ENCODE measurements at regions not wholly inside any gene's neighbourhood (a gene's known extent, or its start where the extent isn't known, plus 50 kb on each side); places are given as distances from the start of the nearest gene placed in this dataset.
"Not testable (repeated sequence)": the region's sequence is repeated elsewhere in the genome, so short reads cannot be mapped to it uniquely, and the experiment has no call there.

DNA sequence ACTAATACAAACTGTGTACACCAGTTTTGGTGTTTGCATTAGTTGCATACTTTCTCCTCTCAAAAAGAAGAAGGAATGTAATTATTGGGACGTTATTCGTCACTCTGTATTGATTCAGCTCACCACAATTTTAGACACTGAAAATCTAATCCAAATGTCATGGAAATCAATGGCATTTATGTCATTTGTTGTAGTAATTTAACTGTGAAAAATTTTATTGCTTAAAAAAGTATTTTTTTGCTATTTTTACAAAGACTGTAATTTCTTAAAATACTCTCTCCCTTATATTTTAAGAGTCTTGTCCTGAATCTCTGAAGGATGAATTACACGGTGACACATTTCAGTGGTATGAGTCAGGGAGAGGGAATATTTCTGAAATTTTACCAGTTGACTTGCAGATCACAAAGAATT lies 2117.6 kb downstream of the PCDH9 start:
- no peak overlapping the region for H3K27ac ChIP-seq (ENCODE audit: low read length)
- WGBS (ENCODE audit: insufficient coverage, insufficient read length) = no CpG with 5 or more reads among the region's 3 CpGs
- no peak for DNase-seq (ENCODE audit: low read depth, low spot score)
- no peaks in the 10 kb centered on the region for H3K36me3 ChIP-seq (ENCODE audit: control insufficient read depth, insufficient read depth, low read length)
- no peaks in the 10 kb centered on the region for H3K9me3 ChIP-seq (ENCODE audit: control insufficient read depth, insufficient read depth, low read length)
- H3K27me3 ChIP-seq (ENCODE audit: control insufficient read depth, insufficient read depth, low read length) = no peaks in the 10 kb centered on the region
- no peak overlapping the region for H3K4me3 ChIP-seq (ENCODE audit: low read length)
- H3K4me1 ChIP-seq (ENCODE audit: control insufficient read depth, insufficient read depth, low read length) = no peaks in the 10 kb centered on the region

DNA sequence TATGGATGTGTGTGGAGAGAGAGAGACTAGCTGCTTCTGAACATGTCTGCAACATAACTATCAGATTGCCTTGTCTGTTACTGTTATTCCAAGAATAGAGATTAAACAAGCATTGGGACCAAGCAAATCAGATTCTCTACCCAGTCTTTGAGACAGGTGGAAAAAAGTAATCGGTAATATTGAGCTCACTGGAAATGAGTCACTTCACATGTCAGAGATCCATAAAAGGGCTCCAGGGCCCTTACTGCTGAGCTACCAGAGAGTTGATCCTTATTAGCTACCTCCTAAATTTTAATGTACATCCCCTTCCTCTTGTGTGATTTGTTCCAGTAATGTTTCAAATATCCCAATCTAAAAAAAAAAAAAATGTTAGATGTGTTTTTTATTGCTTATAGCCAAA lies 2118.0 kb downstream of the PCDH9 start:
- DNase-seq (ENCODE audit: low read depth, low spot score) = no peak
- WGBS (ENCODE audit: insufficient coverage, insufficient read length) = no CpG with 5 or more reads among the region's 1 CpG
- H3K36me3 ChIP-seq (ENCODE audit: control insufficient read depth, insufficient read depth, low read length) = no peaks in the 10 kb centered on the region
- H3K9me3 ChIP-seq (ENCODE audit: control insufficient read depth, insufficient read depth, low read length) = no peaks in the 10 kb centered on the region
- H3K4me1 ChIP-seq (ENCODE audit: control insufficient read depth, insufficient read depth, low read length) = no peaks in the 10 kb centered on the region
- no peak overlapping the region for H3K27ac ChIP-seq (ENCODE audit: low read length)
- H3K27me3 ChIP-seq (ENCODE audit: control insufficient read depth, insufficient read depth, low read length) = no peaks in the 10 kb centered on the region
- no peak overlapping the region for H3K4me3 ChIP-seq (ENCODE audit: low read length)

DNA sequence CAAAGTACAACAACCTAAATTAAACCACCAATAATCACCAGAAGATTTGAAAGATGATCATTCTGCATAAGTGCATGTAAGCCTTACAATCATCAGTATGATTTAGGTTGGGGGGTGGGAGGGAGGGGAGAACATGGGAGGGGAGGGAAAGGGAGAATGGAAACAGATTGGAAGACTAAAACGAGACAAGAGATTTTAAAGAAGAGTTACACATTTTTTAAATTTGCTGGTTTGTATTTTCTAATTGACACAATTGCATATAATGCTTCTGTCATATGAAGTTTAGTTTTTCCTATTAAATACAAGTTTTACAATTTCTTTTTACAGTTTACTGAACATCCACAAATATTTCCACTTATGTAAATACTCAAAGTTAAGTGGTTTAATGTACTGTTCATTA lies 2118.9 kb downstream of the PCDH9 start:
- H3K27me3 ChIP-seq (ENCODE audit: control insufficient read depth, insufficient read depth, low read length) = no peaks in the 10 kb centered on the region
- H3K9me3 ChIP-seq (ENCODE audit: control insufficient read depth, insufficient read depth, low read length) = no peaks in the 10 kb centered on the region
- no peaks in the 10 kb centered on the region for H3K36me3 ChIP-seq (ENCODE audit: control insufficient read depth, insufficient read depth, low read length)
- DNase-seq (ENCODE audit: low read depth, low spot score) = no peak
- no peaks in the 10 kb centered on the region for H3K4me1 ChIP-seq (ENCODE audit: control insufficient read depth, insufficient read depth, low read length)
- no peak overlapping the region for H3K4me3 ChIP-seq (ENCODE audit: low read length)
- H3K27ac ChIP-seq (ENCODE audit: low read length) = no peak overlapping the region
- WGBS (ENCODE audit: insufficient coverage, insufficient read length) = no CpG with 5 or more reads among the region's 1 CpG

DNA sequence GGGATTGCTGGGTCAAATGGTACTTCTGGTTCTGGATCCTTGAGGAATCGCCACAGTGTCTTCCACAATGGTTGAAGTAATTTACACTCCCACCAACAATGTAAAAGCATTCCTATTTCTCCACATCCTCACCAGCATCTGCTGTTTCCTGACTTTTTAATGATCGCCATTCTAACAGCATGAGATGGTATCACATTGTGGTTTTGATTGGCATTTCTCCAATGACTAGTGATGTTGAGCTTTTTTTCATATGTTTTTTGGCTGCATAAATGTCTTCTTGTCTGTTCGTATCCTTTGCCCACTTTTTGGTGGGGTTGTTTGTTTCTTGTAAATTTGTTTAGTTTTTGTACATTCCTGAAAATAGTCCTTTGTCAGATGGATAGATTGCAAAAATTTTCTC lies 2125.7 kb downstream of the PCDH9 start:
- H3K36me3 ChIP-seq (ENCODE audit: control insufficient read depth, insufficient read depth, low read length); H3K9me3 ChIP-seq (ENCODE audit: control insufficient read depth, insufficient read depth, low read length); H3K27me3 ChIP-seq (ENCODE audit: control insufficient read depth, insufficient read depth, low read length); H3K4me3 ChIP-seq (ENCODE audit: low read length); DNase-seq (ENCODE audit: low read depth, low spot score); H3K4me1 ChIP-seq (ENCODE audit: control insufficient read depth, insufficient read depth, low read length); H3K27ac ChIP-seq (ENCODE audit: low read length): not testable (repeated sequence)
- no CpG with 5 or more reads among the region's 3 CpGs for WGBS (ENCODE audit: insufficient coverage, insufficient read length)

DNA sequence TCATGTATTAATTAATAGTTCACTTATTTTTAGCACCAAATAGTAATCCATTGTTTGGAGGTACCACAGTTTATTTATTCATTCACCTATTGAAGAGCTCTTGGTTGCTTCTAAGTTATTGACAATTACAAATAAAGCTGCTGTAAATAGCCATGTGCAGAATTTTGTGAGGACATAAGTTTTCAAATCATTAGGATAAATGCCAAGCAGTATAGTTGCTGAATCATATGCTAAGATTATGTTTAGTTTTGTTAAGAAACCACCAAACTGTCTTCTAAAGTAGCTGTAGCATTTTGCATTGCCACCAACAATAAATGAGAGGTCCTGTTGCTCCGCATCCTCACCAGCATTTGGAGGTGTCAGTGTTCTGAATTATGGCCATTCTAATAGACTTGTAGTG lies 2126.8 kb downstream of the PCDH9 start:
- no peaks in the 10 kb centered on the region for H3K9me3 ChIP-seq (ENCODE audit: control insufficient read depth, insufficient read depth, low read length)
- no peaks in the 10 kb centered on the region for H3K36me3 ChIP-seq (ENCODE audit: control insufficient read depth, insufficient read depth, low read length)
- no peak for DNase-seq (ENCODE audit: low read depth, low spot score)
- H3K4me1 ChIP-seq (ENCODE audit: control insufficient read depth, insufficient read depth, low read length) = no peaks in the 10 kb centered on the region
- no peak overlapping the region for H3K4me3 ChIP-seq (ENCODE audit: low read length)
- no peak overlapping the region for H3K27ac ChIP-seq (ENCODE audit: low read length)
- no peaks in the 10 kb centered on the region for H3K27me3 ChIP-seq (ENCODE audit: control insufficient read depth, insufficient read depth, low read length)
- no CpG with 5 or more reads among the region's 1 CpG for WGBS (ENCODE audit: insufficient coverage, insufficient read length)

DNA sequence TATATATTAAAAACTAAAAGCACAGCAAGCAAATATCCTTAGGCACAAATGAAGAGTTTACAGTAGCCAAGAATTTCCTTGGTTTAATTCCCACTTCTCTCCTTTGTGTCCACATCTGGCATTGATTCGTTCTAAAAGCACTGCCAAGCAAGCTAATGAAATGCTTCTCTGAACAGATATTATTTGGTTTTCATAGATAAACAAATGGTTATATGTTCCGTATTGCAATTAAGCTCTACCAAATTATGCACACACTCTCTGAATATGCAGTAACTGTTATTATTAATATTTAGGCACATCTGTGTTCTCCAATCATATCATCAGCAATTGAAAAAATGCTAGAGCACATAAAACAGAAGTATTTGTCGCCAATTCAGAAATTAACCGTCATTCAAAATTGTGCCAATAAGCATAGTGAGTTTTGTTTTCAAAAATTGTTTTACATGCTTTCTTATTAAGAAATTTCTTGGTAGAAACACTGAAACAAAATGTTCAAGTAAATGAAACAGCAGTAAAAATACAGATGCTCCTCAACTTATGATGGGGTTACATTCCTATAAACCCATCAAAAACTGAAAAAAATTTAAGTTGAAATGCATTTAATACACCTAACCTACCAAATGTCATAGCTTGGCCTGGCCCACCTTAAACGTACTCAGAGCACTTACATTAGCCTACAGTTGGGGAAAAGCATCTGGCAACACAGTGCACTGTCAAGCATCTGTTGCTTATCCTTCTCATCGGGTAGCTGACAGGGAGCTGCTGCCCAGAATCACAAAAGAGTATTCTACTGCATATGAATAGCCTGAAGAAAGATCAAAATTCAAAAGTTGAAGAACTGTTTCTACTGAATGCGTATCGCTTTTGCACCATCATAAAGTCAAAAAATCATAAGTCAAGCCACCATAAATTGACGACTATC lies 2134.7 kb downstream of the PCDH9 start:
- Histone ChIP-seq H3K36me3 (ENCODE audit: control insufficient read depth, insufficient read depth, low read length) (no peaks in the 10 kb centered on the region), H3K27me3 (ENCODE audit: control insufficient read depth, insufficient read depth, low read length) (no peaks in the 10 kb centered on the region), H3K9me3 (ENCODE audit: control insufficient read depth, insufficient read depth, low read length) (no peaks in the 10 kb centered on the region), H3K4me1 (ENCODE audit: control insufficient read depth, insufficient read depth, low read length) (no peaks in the 10 kb centered on the region), H3K27ac (ENCODE audit: low read length) (no peak overlapping the region), H3K4me3 (ENCODE audit: low read length) (no peak overlapping the region)
- no peak for DNase-seq (ENCODE audit: low read depth, low spot score)
- WGBS (ENCODE audit: insufficient coverage, insufficient read length) = no CpG with 5 or more reads among the region's 9 CpGs

DNA sequence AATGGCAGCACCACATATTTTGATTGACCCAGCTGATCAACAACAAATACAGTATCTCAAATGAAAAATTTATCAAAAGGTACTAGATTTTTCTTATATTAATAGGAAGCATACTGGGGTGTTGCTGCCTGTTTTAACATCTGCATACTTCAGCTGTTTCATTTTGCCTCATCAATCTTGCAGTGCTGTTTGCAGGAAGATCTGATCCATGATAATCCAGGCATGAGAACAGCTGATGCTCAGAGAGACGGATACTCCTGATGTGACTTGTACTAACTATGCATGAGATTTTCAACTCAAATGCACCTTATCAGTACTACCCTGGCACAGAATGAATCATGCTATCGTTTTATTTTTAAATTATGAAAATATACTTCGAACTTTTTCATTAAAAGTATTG lies 2136.8 kb downstream of the PCDH9 start:
- no CpG with 5 or more reads among the region's 3 CpGs for WGBS (ENCODE audit: insufficient coverage, insufficient read length)
- no peaks in the 10 kb centered on the region for H3K27me3 ChIP-seq (ENCODE audit: control insufficient read depth, insufficient read depth, low read length)
- no peak overlapping the region for H3K4me3 ChIP-seq (ENCODE audit: low read length)
- H3K9me3 ChIP-seq (ENCODE audit: control insufficient read depth, insufficient read depth, low read length) = no peaks in the 10 kb centered on the region
- H3K4me1 ChIP-seq (ENCODE audit: control insufficient read depth, insufficient read depth, low read length) = no peaks in the 10 kb centered on the region
- DNase-seq (ENCODE audit: low read depth, low spot score) = no peak
- H3K27ac ChIP-seq (ENCODE audit: low read length) = no peak overlapping the region
- no peaks in the 10 kb centered on the region for H3K36me3 ChIP-seq (ENCODE audit: control insufficient read depth, insufficient read depth, low read length)

DNA sequence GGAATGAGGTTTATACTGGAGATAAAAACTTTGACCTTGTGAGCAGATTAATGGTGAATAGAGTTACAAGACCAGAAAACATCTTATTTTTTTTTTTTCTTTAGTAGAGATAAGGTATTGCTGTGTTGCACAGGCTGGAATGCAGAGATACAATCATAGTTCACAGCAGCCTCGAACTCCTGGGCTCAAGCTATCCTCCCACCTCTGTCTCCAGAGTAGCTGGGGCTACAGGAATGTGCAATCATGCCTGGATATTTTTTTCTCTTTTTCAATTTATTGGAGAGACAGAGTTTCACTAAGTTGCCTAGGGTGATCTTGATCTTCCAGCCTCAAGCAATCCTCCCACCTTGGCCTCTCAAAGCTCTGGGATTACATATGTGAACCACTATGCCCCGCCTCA lies 2139.1 kb downstream of the PCDH9 start:
- Histone ChIP-seq H3K36me3 (ENCODE audit: control insufficient read depth, insufficient read depth, low read length) (no peaks in the 10 kb centered on the region), H3K4me1 (ENCODE audit: control insufficient read depth, insufficient read depth, low read length) (no peaks in the 10 kb centered on the region), H3K27me3 (ENCODE audit: control insufficient read depth, insufficient read depth, low read length) (no peaks in the 10 kb centered on the region), H3K4me3 (ENCODE audit: low read length) (no peak overlapping the region), H3K9me3 (ENCODE audit: control insufficient read depth, insufficient read depth, low read length) (no peaks in the 10 kb centered on the region), H3K27ac (ENCODE audit: low read length) (no peak overlapping the region)
- DNase-seq (ENCODE audit: low read depth, low spot score) = no peak
- WGBS (ENCODE audit: insufficient coverage, insufficient read length) = no CpG with 5 or more reads among the region's 2 CpGs

DNA sequence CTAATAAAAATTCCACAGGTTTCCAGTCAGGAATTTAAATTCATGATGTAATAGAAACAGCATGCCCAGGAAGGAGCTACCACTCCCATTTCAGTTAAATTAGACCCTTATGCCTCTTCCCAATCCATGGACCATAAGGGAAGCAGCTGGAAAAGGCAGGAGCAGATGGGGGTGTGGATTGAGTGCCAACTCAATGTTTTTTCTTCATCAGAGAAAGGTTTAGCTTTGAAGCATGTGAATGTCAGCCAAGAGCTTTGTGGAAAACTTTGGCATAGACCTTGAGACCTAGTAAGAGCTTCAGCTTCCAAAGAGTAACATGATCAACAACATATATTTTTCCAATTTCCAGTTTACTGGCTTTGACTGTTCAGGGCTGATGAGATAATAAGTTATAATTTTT lies 2139.9 kb downstream of the PCDH9 start:
- Histone ChIP-seq H3K4me3 (ENCODE audit: low read length) (no peak overlapping the region), H3K27me3 (ENCODE audit: control insufficient read depth, insufficient read depth, low read length) (no peaks in the 10 kb centered on the region), H3K4me1 (ENCODE audit: control insufficient read depth, insufficient read depth, low read length) (no peaks in the 10 kb centered on the region), H3K27ac (ENCODE audit: low read length) (no peak overlapping the region), H3K9me3 (ENCODE audit: control insufficient read depth, insufficient read depth, low read length) (no peaks in the 10 kb centered on the region), H3K36me3 (ENCODE audit: control insufficient read depth, insufficient read depth, low read length) (no peaks in the 10 kb centered on the region)
- no peak for DNase-seq (ENCODE audit: low read depth, low spot score)

DNA sequence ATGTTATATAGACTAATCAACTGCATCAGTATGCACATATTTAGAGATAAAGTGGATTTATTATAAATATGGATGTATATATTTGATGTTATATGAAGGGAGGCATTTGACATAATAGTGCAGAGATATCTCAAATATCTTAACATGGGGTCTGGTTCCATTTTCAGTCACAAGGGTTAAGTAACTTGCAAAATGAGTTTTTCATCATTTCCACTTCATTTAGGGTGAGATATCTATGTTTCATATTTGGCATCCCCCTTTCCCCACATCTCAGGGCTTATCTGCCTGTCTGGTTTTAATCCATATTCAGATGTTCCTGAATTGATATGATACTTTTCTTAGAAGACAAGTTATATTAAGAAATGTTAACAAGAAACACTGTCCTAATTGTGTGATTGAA lies 2141.2 kb downstream of the PCDH9 start:
- Histone ChIP-seq H3K36me3 (ENCODE audit: control insufficient read depth, insufficient read depth, low read length) (no peaks in the 10 kb centered on the region), H3K27me3 (ENCODE audit: control insufficient read depth, insufficient read depth, low read length) (no peaks in the 10 kb centered on the region), H3K4me3 (ENCODE audit: low read length) (no peak overlapping the region), H3K27ac (ENCODE audit: low read length) (no peak overlapping the region), H3K9me3 (ENCODE audit: control insufficient read depth, insufficient read depth, low read length) (no peaks in the 10 kb centered on the region), H3K4me1 (ENCODE audit: control insufficient read depth, insufficient read depth, low read length) (no peaks in the 10 kb centered on the region)
- DNase-seq (ENCODE audit: low read depth, low spot score) = no peak

DNA sequence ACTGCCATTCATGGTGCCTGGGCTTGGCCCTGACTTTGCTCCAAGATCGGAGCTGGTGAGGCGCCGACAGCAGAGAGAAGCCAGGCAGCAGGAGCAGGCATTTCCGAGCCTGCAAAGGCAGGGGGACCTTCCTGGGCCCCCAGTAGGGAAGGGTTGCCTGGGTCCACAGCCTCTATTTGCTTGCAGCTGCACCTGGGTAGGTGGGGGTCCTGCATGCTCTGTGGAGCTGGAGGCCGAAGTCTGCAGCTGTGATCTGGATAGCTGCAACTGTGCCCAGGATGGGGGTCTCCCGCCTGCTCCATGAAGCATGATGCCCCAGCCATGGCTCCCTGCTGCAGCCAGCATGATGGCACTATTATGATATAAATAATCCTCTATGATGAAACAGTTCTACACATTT lies 2144.2 kb downstream of the PCDH9 start:
- Histone ChIP-seq H3K9me3 (ENCODE audit: control insufficient read depth, insufficient read depth, low read length) (no peaks in the 10 kb centered on the region), H3K27me3 (ENCODE audit: control insufficient read depth, insufficient read depth, low read length) (no peaks in the 10 kb centered on the region), H3K36me3 (ENCODE audit: control insufficient read depth, insufficient read depth, low read length) (no peaks in the 10 kb centered on the region), H3K4me3 (ENCODE audit: low read length) (no peak overlapping the region), H3K4me1 (ENCODE audit: control insufficient read depth, insufficient read depth, low read length) (no peaks in the 10 kb centered on the region), H3K27ac (ENCODE audit: low read length) (no peak overlapping the region)
- no CpG with 5 or more reads among the region's 6 CpGs for WGBS (ENCODE audit: insufficient coverage, insufficient read length)
- no peak for DNase-seq (ENCODE audit: low read depth, low spot score)

Measured in iPS DF 6.9 (cell line).